B cell (primary cell): ENCODE measurements at regions not wholly inside any gene's neighbourhood (a gene's known extent, or its start where the extent isn't known, plus 50 kb on each side); places are given as distances from the start of the nearest gene placed in this dataset.

Experiments
- ATAC-seq: fragments of 200-7000 bp; cut with Tn5 transposase; one replicate; pipeline ENCODE4 v1.10.0; 2021; ENCODE audit warnings: low read depth, mild to moderate bottlenecking, moderate number of reproducible peaks, moderate library complexity
- CTCF ChIA-PET: fragments of 350-600 bp; sonication (Branson Sonifier 250); formaldehyde crosslinking; loops from one replicate; lab custom pipeline; 2021; ENCODE audit warnings: antibody characterized with exemption, inconsistent platforms; lab: Charles Lee
- POLR2A ChIA-PET: fragments of 350-600 bp; sonication (Branson Sonifier 250); formaldehyde crosslinking; loops from one replicate; lab custom pipeline; 2021; ENCODE audit warnings: antibody characterized with exemption; lab: Charles Lee
- DNase-seq: peaks from one replicate; pipeline ENCODE4 v3.0.0; 2013
- H2AFZ ChIP-seq: 2 replicates; pipeline ENCODE4 v1.6.1; 2012; ENCODE audit warnings: mild to moderate bottlenecking, low read depth, low read length; ENCODE audit not compliant: insufficient read depth, poor library complexity, severe bottlenecking
- H3K27ac ChIP-seq, 2 donors: 1 replicate in 1 of 2; 2 replicates in 1 of 2; pipeline ENCODE4 v1.5.1; 2012 to 2013; ENCODE audit warnings: low read length in 2 of 2, mild to moderate bottlenecking in 2 of 2, moderate library complexity in 1 of 2
- H3K27me3 ChIP-seq, 4 experiments: fragments of 200-600 bp in 1 of 4; sonication (generic) in 1 of 4; replicated peaks in 1 of 4; 1 replicate in 2 of 4; 2 replicates in 2 of 4; pipeline versions ENCODE4 v1.6.1 to v1.7.0; 2013 to 2016; ENCODE audit warnings: low read length in 3 of 4, mild to moderate bottlenecking in 2 of 4, mixed read lengths in 1 of 4, moderate library complexity in 1 of 4; ENCODE audit not compliant: insufficient read depth in 4 of 4, control insufficient read depth in 3 of 4; ENCODE audit errors: control extremely low read depth in 1 of 4
- H3K36me3 ChIP-seq, 2 experiments: replicated peaks in 1 of 2; 1 replicate in 1 of 2; 2 replicates in 1 of 2; pipeline versions ENCODE4 v1.6.1 to v1.7.1; 2013; ENCODE audit warnings: low read length in 1 of 2; ENCODE audit not compliant: insufficient read depth in 2 of 2, control insufficient read depth in 1 of 2; ENCODE audit errors: control extremely low read depth in 1 of 2, extremely low read depth in 1 of 2
- H3K4me1 ChIP-seq, 2 donors: fragments of 200-600 bp in 1 of 2; sonication (generic) in 1 of 2; 1 replicate in 1 of 2; 2 replicates in 1 of 2; pipeline versions ENCODE4 v1.5.1 to v1.6.1; 2013 to 2017; ENCODE audit warnings: low read length in 2 of 2; ENCODE audit not compliant: control insufficient read depth in 2 of 2, insufficient read depth in 2 of 2
- H3K4me2 ChIP-seq: replicated peaks from 2 replicates; pipeline ENCODE3; 2012; ENCODE audit warnings: mild to moderate bottlenecking, low read depth, low read length; ENCODE audit not compliant: poor library complexity, severe bottlenecking
- H3K4me3 ChIP-seq, 5 experiments: fragments of 200-600 bp in 1 of 5; sonication (generic) in 1 of 5; 1 replicate in 3 of 5; 2 replicates in 2 of 5; pipeline versions ENCODE4 v1.5.1 to v1.7.0; 2011 to 2016; ENCODE audit warnings: low read length in 4 of 5, mild to moderate bottlenecking in 4 of 5, low read depth in 2 of 5, control low read depth in 1 of 5, moderate library complexity in 1 of 5; ENCODE audit not compliant: insufficient read depth in 1 of 5; ENCODE audit errors: control extremely low read depth in 1 of 5, extremely low read depth in 1 of 5
- H3K79me2 ChIP-seq: fragments of 200-600 bp; sonication (generic); one replicate; pipeline ENCODE4 v1.6.0; 2016; ENCODE audit warnings: low read length; ENCODE audit not compliant: control insufficient read depth, insufficient read depth
- H3K9ac ChIP-seq: fragments of 200-600 bp; sonication (generic); 2 replicates; pipeline ENCODE4 v1.6.1; 2017; ENCODE audit warnings: mild to moderate bottlenecking, low read length, moderate library complexity
- H3K9me3 ChIP-seq, 3 donors: one replicate each; pipeline versions ENCODE4 v1.6.1 to v1.7.1; 2013; ENCODE audit warnings: low read length in 2 of 3; ENCODE audit not compliant: control insufficient read depth in 2 of 3, insufficient read depth in 1 of 3; ENCODE audit errors: control extremely low read depth in 1 of 3
- H4K20me1 ChIP-seq: 2 replicates; pipeline ENCODE4 v1.6.0; 2012; ENCODE audit warnings: mild to moderate bottlenecking, low read length; ENCODE audit not compliant: insufficient read depth, control insufficient read depth, poor library complexity, severe bottlenecking
- H3K27ac Mint-ChIP-seq: one replicate; pipeline ENCODE4 v1.8.0; 2021; ENCODE audit warnings: mixed read lengths
- H3K27me3 Mint-ChIP-seq: one replicate; pipeline ENCODE4 v1.8.0; 2021; ENCODE audit warnings: mixed read lengths
- H3K4me1 Mint-ChIP-seq: one replicate; pipeline ENCODE4 v1.8.0; 2021; ENCODE audit warnings: mixed read lengths
- H3K4me3 Mint-ChIP-seq: one replicate; pipeline ENCODE4 v1.8.0; 2021; ENCODE audit warnings: mixed read lengths
- H3K9me3 Mint-ChIP-seq: one replicate; pipeline ENCODE4 v1.8.0; 2022; ENCODE audit warnings: mixed read lengths; ENCODE audit not compliant: insufficient read depth
- CTCF ChIP-seq: fragments of 200-600 bp; IDR thresholded peaks from one replicate; pipeline ENCODE4 v1.8.0; 2022; ENCODE audit warnings: antibody characterized with exemption, mild to moderate bottlenecking
- EZH2 ChIP-seq: IDR thresholded peaks from 2 replicates; pipeline ENCODE4 v1.6.1; 2012; ENCODE audit warnings: borderline replicate concordance, low read depth, mild to moderate bottlenecking, moderate library complexity, low read length; ENCODE audit not compliant: insufficient read depth, poor library complexity, severe bottlenecking
- WGBS: methylation state at CpG from one replicate; pipeline ENCODE4 v1.1.5; 2013; ENCODE audit warnings: missing lambda C conversion rate; ENCODE audit not compliant: insufficient coverage; 5-methylcytosine and 5-hydroxymethylcytosine counted together
- intact Hi-C: fragments of 100-400 bp; cut with micrococcal nuclease; formaldehyde crosslinking; loops from one replicate; pipeline ENCODE4 v1.10.0; 2022

- no peak overlapping the region for H3K4me3 Mint-ChIP-seq
- DNase-seq (no peak), ATAC-seq (no peak)
- no peaks in the 10 kb centered on the region for H3K27me3 ChIP-seq
- no peak overlapping the region for H3K27ac Mint-ChIP-seq
- ChIA-PET CTCF (no interaction called here), POLR2A (no interaction called here)
- no peaks in the 10 kb centered on the region for H3K36me3 ChIP-seq
- intact Hi-C loops, result no loop called here
- no peaks in the 10 kb centered on the region for H3K79me2 ChIP-seq
- H3K4me1 ChIP-seq, result no peaks in the 10 kb centered on the region
- no peaks in the 10 kb centered on the region for H3K27me3 Mint-ChIP-seq
- no peak overlapping the region for H3K4me3 ChIP-seq
- no peaks in the 10 kb centered on the region for H3K9me3 ChIP-seq
- H3K27ac ChIP-seq, result no peak overlapping the region
- H3K4me1 Mint-ChIP-seq, result no peaks in the 10 kb centered on the region
- H3K9ac ChIP-seq, result no peak overlapping the region
- no peaks in the 10 kb centered on the region for H4K20me1 ChIP-seq
- TF ChIP-seq CTCF, result no peak
- TF ChIP-seq EZH2, result no peak
- no peaks in the 10 kb centered on the region for H3K9me3 Mint-ChIP-seq
- H2AFZ ChIP-seq, result no peak overlapping the region
- WGBS, result 22% methylated on average over 1 of the region's 4 CpGs
- H3K4me2 ChIP-seq, result no peak overlapping the region
These were observed 1078.3 kb downstream of the TTLL7 start for GRCh38 chr1:82920418-82921248.

- H3K27ac ChIP-seq, result no peak overlapping the region
- Mint-ChIP-seq H3K27ac (no peak overlapping the region), H3K9me3 (no peaks in the 10 kb centered on the region), H3K4me1 (no peaks in the 10 kb centered on the region), H3K27me3 (no peaks in the 10 kb centered on the region), H3K4me3 (no peak overlapping the region)
- no peak overlapping the region for H3K4me3 ChIP-seq
- POLR2A ChIA-PET, result no interaction called here
- H3K9me3 ChIP-seq, result no peaks in the 10 kb centered on the region
- CTCF ChIA-PET, result interaction anchor here (0.6 kb wide), 1 partner anchor 160 kb away, joined by 3 read pairs; no protein-coding TSS in a partner anchor
- intact Hi-C loops, result no loop called here
- no peaks in the 10 kb centered on the region for H3K79me2 ChIP-seq
- H3K9ac ChIP-seq, result no peak overlapping the region
- no peak overlapping the region for H2AFZ ChIP-seq
- H3K4me2 ChIP-seq, result no peak overlapping the region
- no peaks in the 10 kb centered on the region for H3K36me3 ChIP-seq
- no peaks in the 10 kb centered on the region for H4K20me1 ChIP-seq
- no peak for TF ChIP-seq EZH2
- TF ChIP-seq CTCF, result no peak
- H3K4me1 ChIP-seq, result no peaks in the 10 kb centered on the region
- no peak for ATAC-seq
- DNase-seq, result no peak
- no peaks in the 10 kb centered on the region for H3K27me3 ChIP-seq
These were observed 1079.1 kb downstream of the TTLL7 start for GRCh38 chr1:82919837-82920236.
